H1 (cell line): ENCODE measurements at regions not wholly inside any gene's neighbourhood (a gene's known extent, or its start where the extent isn't known, plus 50 kb on each side); places are given as distances from the start of the nearest gene placed in this dataset.

ENCODE experiments used
- CTCF ChIA-PET: fragments of 300-600 bp; sonication (Branson Sonifier 250); formaldehyde crosslinking; loops from one replicate; lab custom pipeline; 2021; ENCODE audit not compliant: partially characterized antibody; lab: Charles Lee
- POLR2A ChIA-PET: fragments of 300-600 bp; sonication (Branson Sonifier 250); formaldehyde crosslinking; loops from one replicate; lab custom pipeline; 2021; ENCODE audit warnings: inconsistent platforms; ENCODE audit not compliant: partially characterized antibody; lab: Charles Lee
- DNase-seq, 2 experiments: peaks; one replicate each; pipeline versions ENCODE4 v3.0.0 to v3.0.0-alpha.2; 2010 to 2022; ENCODE audit warnings: low spot score in 2 of 2, low read depth in 1 of 2, mixed read lengths in 1 of 2
- FAIRE-seq: peaks from 2 replicates; lab custom pipeline; 2011; peaks lifted over from hg19 to GRCh38; lab: Jason Lieb, UNC
- H2AFZ ChIP-seq: 2 replicates; pipeline ENCODE4 v1.8.1; 2012; ENCODE audit warnings: low read length, inconsistent platforms
- H2AK5ac ChIP-seq: 2 replicates; pipeline ENCODE4 v1.6.1; 2013; ENCODE audit warnings: low read depth, low read length
- H2BK120ac ChIP-seq: replicated peaks from 2 replicates; pipeline ENCODE3; 2013; ENCODE audit warnings: low read depth, low read length, inconsistent platforms
- H2BK12ac ChIP-seq: 2 replicates; pipeline ENCODE4 v1.6.1; 2013; ENCODE audit warnings: low read depth, low read length
- H2BK15ac ChIP-seq: 2 replicates; pipeline ENCODE4 v1.6.1; 2013; ENCODE audit warnings: low read length
- H2BK20ac ChIP-seq: 2 replicates; pipeline ENCODE4 v1.6.1; 2013; ENCODE audit warnings: low read length
- H2BK5ac ChIP-seq: 2 replicates; pipeline ENCODE4 v1.6.1; 2013; ENCODE audit warnings: low read depth, low read length
- H3K14ac ChIP-seq: 2 replicates; pipeline ENCODE4 v1.6.1; 2013; ENCODE audit warnings: inconsistent platforms; ENCODE audit not compliant: insufficient read length
- H3K18ac ChIP-seq: 2 replicates; pipeline ENCODE4 v1.6.1; 2013; ENCODE audit warnings: low read length; ENCODE audit errors: extremely low read depth
- H3K23ac ChIP-seq: 2 replicates; pipeline ENCODE4 v1.6.1; 2013; ENCODE audit warnings: inconsistent platforms; ENCODE audit not compliant: insufficient read length
- H3K23me2 ChIP-seq: 2 replicates; pipeline ENCODE4 v1.6.1; 2013; ENCODE audit warnings: low read depth, low read length
- H3K27ac ChIP-seq: 2 replicates; pipeline ENCODE4 v1.6.1; 2011; ENCODE audit warnings: low read depth, low read length, inconsistent platforms
- H3K27me3 ChIP-seq, 4 experiments: replicated peaks in 1 of 4; 1 replicate in 1 of 4; 2 replicates in 3 of 4; pipeline versions ENCODE4 v1.6.1 to v1.8.1; 2011 to 2013; ENCODE audit warnings: low read length in 3 of 4, mild to moderate bottlenecking in 3 of 4, inconsistent platforms in 2 of 4, mixed read lengths in 2 of 4, moderate library complexity in 1 of 4; ENCODE audit not compliant: control insufficient read depth in 3 of 4, insufficient read depth in 3 of 4; ENCODE audit errors: extremely low read depth in 1 of 4
- H3K36me3 ChIP-seq, 4 experiments: 2 replicates each; pipeline versions ENCODE4 v1.6.1 to v1.8.1; 2011 to 2013; ENCODE audit warnings: mild to moderate bottlenecking in 4 of 4, low read length in 3 of 4, moderate library complexity in 2 of 4, control low read depth in 1 of 4, inconsistent platforms in 1 of 4; ENCODE audit not compliant: insufficient read depth in 4 of 4, control insufficient read depth in 2 of 4
- H3K4ac ChIP-seq: replicated peaks from 2 replicates; pipeline ENCODE3; 2013; ENCODE audit warnings: low read length, low read depth, mixed read lengths, inconsistent platforms; ENCODE audit not compliant: insufficient read length
- H3K4me1 ChIP-seq, 4 experiments: replicated peaks in 1 of 4; 1 replicate in 1 of 4; 2 replicates in 3 of 4; pipeline versions ENCODE4 v1.6.1 to v1.8.1; 2011 to 2013; ENCODE audit warnings: low read length in 3 of 4, inconsistent platforms in 2 of 4, mixed read lengths in 1 of 4; ENCODE audit not compliant: insufficient read depth in 4 of 4, control insufficient read depth in 3 of 4
- H3K4me2 ChIP-seq, 2 experiments: 2 replicates each; pipeline versions ENCODE4 v1.6.1 to v1.8.1; 2011 to 2013; ENCODE audit warnings: low read depth in 2 of 2, low read length in 2 of 2, control low read depth in 1 of 2, inconsistent platforms in 1 of 2, mild to moderate bottlenecking in 1 of 2; ENCODE audit not compliant: insufficient read depth in 1 of 2
- H3K4me3 ChIP-seq, 4 experiments: fragments of 200-600, 300-600 bp in 1 of 4; sonication (generic), shearing (Covaris generic), sonication (Bioruptor Twin) in 1 of 4; 2 replicates each; pipeline versions ENCODE4 v1.5.1 to v1.8.1; 2011 to 2016; ENCODE audit warnings: low read length in 4 of 4, low read depth in 3 of 4, control low read depth in 2 of 4, inconsistent platforms in 2 of 4, mild to moderate bottlenecking in 2 of 4, mixed read lengths in 1 of 4, moderate library complexity in 1 of 4; ENCODE audit not compliant: insufficient read depth in 2 of 4; ENCODE audit errors: extremely low read depth in 1 of 4
- H3K56ac ChIP-seq: replicated peaks from 2 replicates; pipeline ENCODE3; 2013; ENCODE audit warnings: low read depth, mild to moderate bottlenecking, mixed read lengths, low read length, inconsistent platforms; ENCODE audit not compliant: insufficient read length
- H3K79me1 ChIP-seq: 2 replicates; pipeline ENCODE4 v1.6.1; 2013; ENCODE audit warnings: low read depth, low read length, control low read depth
- H3K79me2 ChIP-seq, 2 experiments: 2 replicates each; pipeline versions ENCODE4 v1.6.1 to v1.8.1; 2012 to 2013; ENCODE audit warnings: low read length in 2 of 2, mild to moderate bottlenecking in 2 of 2, inconsistent platforms in 1 of 2; ENCODE audit not compliant: insufficient read depth in 2 of 2, control insufficient read depth in 1 of 2
- H3K9ac ChIP-seq, 4 experiments: replicated peaks in 1 of 4; 1 replicate in 1 of 4; 2 replicates in 3 of 4; pipeline versions ENCODE4 v1.6.1 to v1.8.1; 2011 to 2013; ENCODE audit warnings: low read depth in 3 of 4, low read length in 3 of 4, control low read depth in 2 of 4, mild to moderate bottlenecking in 2 of 4, moderate library complexity in 2 of 4, inconsistent platforms in 1 of 4; ENCODE audit errors: extremely low read depth in 1 of 4
- H3K9me3 ChIP-seq, 2 experiments: 2 replicates each; pipeline versions ENCODE4 v1.6.1 to v1.8.1; 2012 to 2013; ENCODE audit warnings: mild to moderate bottlenecking in 2 of 2, moderate library complexity in 2 of 2, control low read depth in 1 of 2, inconsistent platforms in 1 of 2, low read depth in 1 of 2, low read length in 1 of 2, mixed read lengths in 1 of 2; ENCODE audit not compliant: insufficient read depth in 2 of 2
- H4K20me1 ChIP-seq, 2 experiments: replicated peaks in 1 of 2; 2 replicates each; pipeline versions ENCODE3 to v1.8.1; 2011 to 2013; ENCODE audit warnings: inconsistent platforms in 2 of 2, low read length in 2 of 2, mild to moderate bottlenecking in 1 of 2; ENCODE audit not compliant: insufficient read depth in 2 of 2, control insufficient read depth in 1 of 2
- H4K5ac ChIP-seq: 2 replicates; pipeline ENCODE4 v1.6.1; 2013; ENCODE audit warnings: low read length, low read depth, mixed read lengths, inconsistent platforms; ENCODE audit not compliant: insufficient read length
- H4K8ac ChIP-seq: 2 replicates; pipeline ENCODE4 v1.8.0; 2013; ENCODE audit warnings: mild to moderate bottlenecking, moderate library complexity, low read length, inconsistent platforms; ENCODE audit not compliant: insufficient read depth; ENCODE audit errors: extremely low read depth
- H4K91ac ChIP-seq: replicated peaks from 2 replicates; pipeline ENCODE3; 2013; ENCODE audit warnings: low read length, mixed read lengths, inconsistent platforms; ENCODE audit not compliant: insufficient read length
- BRCA1 ChIP-seq: IDR thresholded peaks from 2 replicates; pipeline ENCODE4 v1.6.1; 2012; ENCODE audit warnings: low read depth, low read length, improper control_type of control experiment
- CBX5 ChIP-seq: fragments of 300-800, 300-1000 bp; sonication (generic); IDR thresholded peaks from 2 replicates; pipeline ENCODE4 v1.7.1; 2016; ENCODE audit warnings: antibody characterized with exemption, low read length, low read depth
- GABPA ChIP-seq: IDR thresholded peaks from 2 replicates; pipeline ENCODE4 v1.6.1; 2011; ENCODE audit warnings: mild to moderate bottlenecking, low read length, moderate library complexity, borderline replicate concordance; ENCODE audit not compliant: insufficient read depth
- RBBP5 ChIP-seq: IDR thresholded peaks from 2 replicates; pipeline ENCODE4 v1.7.1; 2012; ENCODE audit warnings: low read depth, mild to moderate bottlenecking, inconsistent platforms, low read length, moderate library complexity, borderline replicate concordance
- SP1 ChIP-seq: IDR thresholded peaks from 2 replicates; pipeline ENCODE4 v1.6.1; 2011; ENCODE audit warnings: low read depth, low read length
- TAF1 ChIP-seq: IDR thresholded peaks from 2 replicates; pipeline ENCODE4 v1.6.1; 2011; ENCODE audit warnings: mild to moderate bottlenecking, low read depth, low read length
- WGBS, 2 experiments: shearing (Covaris generic) in 1 of 2; methylation state at CpG; one replicate each; pipeline versions ENCODE4 v1.1.6 to v1.1.7; 2013 to 2015; ENCODE audit warnings: low lambda C conversion rate in 2 of 2, mixed read lengths in 2 of 2, inconsistent platforms in 1 of 2, low coverage in 1 of 2, missing lambda C conversion rate in 1 of 2; ENCODE audit not compliant: insufficient replicate concordance in 2 of 2, insufficient coverage in 1 of 2, insufficient read length in 1 of 2; ENCODE audit errors: extremely low coverage in 1 of 2, missing lambda C conversion rate in 1 of 2; 5-methylcytosine and 5-hydroxymethylcytosine counted together

- Histone ChIP-seq H2AFZ (no peak overlapping the region), H3K4ac (no peak overlapping the region), H4K91ac (no peak overlapping the region), H3K14ac (no peak overlapping the region), H3K9ac (no peak overlapping the region), H3K23me2 (no peaks in the 10 kb centered on the region), H3K27ac (no peak overlapping the region), H4K8ac (no peak overlapping the region), H4K5ac (no peak overlapping the region), H3K56ac (no peak overlapping the region), H3K36me3 (no peaks in the 10 kb centered on the region), H3K79me1 (no peaks in the 10 kb centered on the region), H3K18ac (no peak overlapping the region), H2BK12ac (no peak overlapping the region), H4K20me1 (no peaks in the 10 kb centered on the region), H2BK5ac (no peak overlapping the region), H3K4me2 (no peak overlapping the region), H3K79me2 (no peaks in the 10 kb centered on the region), H3K23ac (no peak overlapping the region), H2BK15ac (no peak overlapping the region), H3K4me3 (no peak overlapping the region), H2AK5ac (no peak overlapping the region), H2BK120ac (no peak overlapping the region), H3K27me3 (no peaks in the 10 kb centered on the region), H2BK20ac (no peak overlapping the region), H3K9me3 (no peaks in the 10 kb centered on the region; a peak in 1 of 4 replicates), H3K4me1 (no peaks in the 10 kb centered on the region; a peak in 1 of 7 replicates)
- ChIA-PET CTCF (interaction anchor here (0.6 kb wide), 1 partner anchor 217 kb away, joined by 4 read pairs; no protein-coding TSS in a partner anchor), POLR2A (no interaction called here)
- no peak for FAIRE-seq
- DNase-seq: no peak
- 89% methylated on average over 7 of the region's 7 CpGs; no CpG with 5 or more reads in 1 of the 2 experiments for WGBS, 2 experiments
- TF ChIP-seq RBBP5 (no peak), GABPA (no peak), TAF1 (no peak), BRCA1 (no peak), SP1 (no peak), CBX5 (no peak)
Measured at GRCh38 chrX:6683353-6683752, 148.4 kb upstream of the VCX3A start.
